ENCODE measurements at regions not wholly inside any gene's neighbourhood (a gene's known extent, or its start where the extent isn't known, plus 50 kb on each side); places are given as distances from the start of the nearest gene placed in this dataset.

DNA sequence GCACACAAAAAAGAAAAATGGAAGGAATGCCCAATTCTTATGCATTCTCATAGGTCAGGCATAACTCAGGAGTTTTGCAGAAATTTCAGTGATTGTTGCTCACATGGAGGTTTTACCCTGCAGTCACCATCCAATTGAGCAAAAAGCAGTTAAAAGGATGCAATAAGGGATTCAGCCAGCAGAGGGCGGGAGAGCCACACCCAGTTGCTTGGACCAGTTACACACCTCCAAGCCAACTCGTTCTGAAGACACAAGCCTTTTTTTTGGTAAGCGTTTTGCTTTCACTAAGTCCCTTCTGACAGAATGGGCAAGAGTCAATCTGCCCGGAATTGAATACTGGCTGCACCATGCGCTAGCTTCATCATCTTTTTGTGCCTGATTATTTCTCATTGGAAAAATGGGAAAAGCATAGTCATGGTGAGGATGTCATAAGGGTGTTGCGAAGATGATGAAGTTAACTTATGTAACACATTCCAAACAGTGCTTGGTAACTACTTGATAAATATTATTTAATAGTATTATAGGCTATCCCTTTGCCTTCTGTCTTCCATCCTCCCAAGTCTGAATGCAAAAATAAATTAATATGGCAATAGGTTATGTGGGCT lies 154.4 kb upstream of the SGO1 start:
- Histone ChIP-seq H3K27ac (ENCODE audit: low read depth, low read length) (no peak overlapping the region), H3K27me3 (ENCODE audit: insufficient read depth, low read length, poor library complexity) (no peaks in the 10 kb centered on the region), H3K56ac (ENCODE audit: low read length) (no peak overlapping the region), H3K23ac (ENCODE audit: low read length) (no peak overlapping the region), H4K8ac (ENCODE audit: low read depth, low read length) (no peak overlapping the region), H3K4me3 (ENCODE audit: low read length) (no peak overlapping the region), H2BK5ac (ENCODE audit: low read length) (no peak overlapping the region), H2AK5ac (ENCODE audit: low read length) (no peak overlapping the region), H3K79me2 (ENCODE audit: control insufficient read depth, insufficient read depth, low read length) (no peaks in the 10 kb centered on the region), H3K4me1 (ENCODE audit: control insufficient read depth, low read depth, low read length) (peaks cover 2% of the 10 kb centered on the region), H3K9ac (ENCODE audit: low read length) (no peak overlapping the region), H4K5ac (ENCODE audit: low read length) (no peak overlapping the region), H3K4ac (ENCODE audit: low read depth, low read length) (no peak overlapping the region), H2BK120ac (ENCODE audit: low read depth, low read length) (no peak overlapping the region), H2BK15ac (replicated peaks; ENCODE audit: low read depth) (no peak overlapping the region), H3K4me2 (ENCODE audit: low read length) (no peak overlapping the region), H3K36me3 (ENCODE audit: control insufficient read depth, insufficient read depth, low read length) (no peaks in the 10 kb centered on the region), H3K18ac (ENCODE audit: low read length) (no peak overlapping the region), H3K79me1 (ENCODE audit: low read length) (no peaks in the 10 kb centered on the region)
- DNase-seq, result peak; percentile 88
- WGBS (ENCODE audit: extremely low coverage, insufficient coverage, low lambda C conversion rate), result no CpG with 5 or more reads among the region's 6 CpGs

DNA sequence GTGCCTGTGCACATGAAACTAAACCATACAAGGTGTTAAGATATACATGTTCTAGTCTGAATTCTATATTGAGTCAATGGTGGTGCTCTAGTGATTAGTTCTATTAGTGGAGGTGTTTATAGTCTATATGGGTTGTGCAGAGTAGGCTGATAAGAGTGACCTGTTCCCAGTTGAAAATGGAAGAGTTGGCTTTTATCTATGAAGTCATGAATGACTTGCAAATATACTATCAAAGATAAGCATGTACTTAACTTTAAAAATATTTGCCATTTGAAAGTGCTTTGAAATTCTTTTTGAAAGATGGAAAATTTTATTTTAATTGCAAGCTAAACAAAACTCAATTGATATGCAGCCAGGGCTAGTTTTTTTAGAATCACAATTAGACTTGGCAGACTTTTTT lies 150.6 kb upstream of the SGO1 start:
- H3K4ac ChIP-seq (ENCODE audit: low read depth, low read length), result no peak overlapping the region

DNA sequence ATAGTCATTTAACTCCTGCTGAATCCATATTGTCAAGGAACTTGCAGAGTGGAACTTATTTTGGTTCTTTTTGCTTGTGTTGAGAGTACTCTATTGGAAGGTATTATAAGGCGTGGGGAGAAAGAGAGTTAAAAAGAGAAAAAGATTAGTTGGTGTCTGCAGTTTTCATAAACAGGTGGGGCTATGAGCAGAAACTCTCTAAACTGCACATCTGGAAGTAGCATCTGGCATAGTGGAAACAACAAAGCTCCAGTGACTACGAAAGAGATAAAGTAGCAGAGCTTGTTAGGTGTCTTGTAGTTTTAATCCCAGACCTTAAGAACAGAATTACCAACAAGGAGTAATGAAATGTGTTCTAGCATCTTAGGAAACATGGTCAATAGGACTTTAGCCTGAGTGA lies 148.8 kb upstream of the SGO1 start:
- H3K4me3 ChIP-seq (ENCODE audit: low read length), result no peak overlapping the region
- peaks cover 2% of the 10 kb centered on the region for H3K4me1 ChIP-seq (ENCODE audit: control insufficient read depth, low read depth, low read length)
- no peak overlapping the region for H2BK15ac ChIP-seq (replicated peaks; ENCODE audit: low read depth)
- no peak overlapping the region for H3K4ac ChIP-seq (ENCODE audit: low read depth, low read length)
- H3K27ac ChIP-seq (ENCODE audit: low read depth, low read length), result no peak overlapping the region
- WGBS (ENCODE audit: extremely low coverage, insufficient coverage, low lambda C conversion rate), result 100% methylated on average over 1 of the region's 2 CpGs
- no peak overlapping the region for H3K4me2 ChIP-seq (ENCODE audit: low read length)
- H2BK120ac ChIP-seq (ENCODE audit: low read depth, low read length), result peak overlapping the region; percentile 28
- no peak overlapping the region for H2BK5ac ChIP-seq (ENCODE audit: low read length)
- no peaks in the 10 kb centered on the region for H3K27me3 ChIP-seq (ENCODE audit: insufficient read depth, low read length, poor library complexity)
- H3K79me2 ChIP-seq (ENCODE audit: control insufficient read depth, insufficient read depth, low read length), result no peaks in the 10 kb centered on the region
- H3K23ac ChIP-seq (ENCODE audit: low read length), result no peak overlapping the region
- H3K9ac ChIP-seq (ENCODE audit: low read length), result no peak overlapping the region
- no peaks in the 10 kb centered on the region for H3K79me1 ChIP-seq (ENCODE audit: low read length)
- no peak for DNase-seq
- H4K8ac ChIP-seq (ENCODE audit: low read depth, low read length), result no peak overlapping the region
- H3K36me3 ChIP-seq (ENCODE audit: control insufficient read depth, insufficient read depth, low read length), result no peaks in the 10 kb centered on the region
- H4K5ac ChIP-seq (ENCODE audit: low read length), result no peak overlapping the region
- no peak overlapping the region for H3K56ac ChIP-seq (ENCODE audit: low read length)
- H2AK5ac ChIP-seq (ENCODE audit: low read length), result no peak overlapping the region
- no peak overlapping the region for H3K18ac ChIP-seq (ENCODE audit: low read length)

More for the DNA sequence above, 150.6 kb upstream of the SGO1 start:
- no peak for DNase-seq
- H2BK5ac ChIP-seq (ENCODE audit: low read length), result no peak overlapping the region
- no peak overlapping the region for H3K23ac ChIP-seq (ENCODE audit: low read length)
- no peak overlapping the region for H3K18ac ChIP-seq (ENCODE audit: low read length)
- no peak overlapping the region for H2BK15ac ChIP-seq (replicated peaks; ENCODE audit: low read depth)
- H4K8ac ChIP-seq (ENCODE audit: low read depth, low read length), result no peak overlapping the region
- H3K4me3 ChIP-seq (ENCODE audit: low read length), result no peak overlapping the region
- no peak overlapping the region for H2BK120ac ChIP-seq (ENCODE audit: low read depth, low read length)
- H3K4me2 ChIP-seq (ENCODE audit: low read length), result no peak overlapping the region
- H3K9ac ChIP-seq (ENCODE audit: low read length), result no peak overlapping the region
- H3K36me3 ChIP-seq (ENCODE audit: control insufficient read depth, insufficient read depth, low read length), result no peaks in the 10 kb centered on the region
- no peak overlapping the region for H3K27ac ChIP-seq (ENCODE audit: low read depth, low read length)
- no peak overlapping the region for H2AK5ac ChIP-seq (ENCODE audit: low read length)
- no peak overlapping the region for H3K56ac ChIP-seq (ENCODE audit: low read length)
- no peaks in the 10 kb centered on the region for H3K79me1 ChIP-seq (ENCODE audit: low read length)
- no peaks in the 10 kb centered on the region for H3K27me3 ChIP-seq (ENCODE audit: insufficient read depth, low read length, poor library complexity)
- H3K4me1 ChIP-seq (ENCODE audit: control insufficient read depth, low read depth, low read length), result peaks cover 2% of the 10 kb centered on the region
- no peak overlapping the region for H4K5ac ChIP-seq (ENCODE audit: low read length)
- no peaks in the 10 kb centered on the region for H3K79me2 ChIP-seq (ENCODE audit: control insufficient read depth, insufficient read depth, low read length)

DNA sequence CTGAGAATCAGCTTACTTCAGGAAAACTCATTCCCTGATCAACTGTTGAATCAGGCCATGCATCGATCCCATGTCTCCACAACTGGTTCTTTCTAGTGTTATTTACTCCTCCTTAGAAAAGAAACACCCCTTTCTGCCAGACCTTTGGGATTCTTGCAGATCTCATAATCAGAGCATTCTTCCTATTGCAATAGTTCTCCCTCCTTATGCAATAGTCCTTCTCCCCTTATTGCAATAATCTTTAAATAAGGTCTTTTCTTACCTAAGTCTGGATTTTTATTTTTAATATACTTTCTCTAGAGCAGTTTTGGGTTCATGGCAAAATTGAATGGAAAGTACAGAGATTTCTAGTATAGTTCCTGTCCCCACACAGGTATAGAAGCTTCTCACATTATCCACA lies 141.9 kb upstream of the SGO1 start:
- Histone ChIP-seq H4K8ac (ENCODE audit: low read depth, low read length) (no peak overlapping the region), H2BK5ac (ENCODE audit: low read length) (no peak overlapping the region), H3K9ac (ENCODE audit: low read length) (no peak overlapping the region), H3K27me3 (ENCODE audit: insufficient read depth, low read length, poor library complexity) (no peaks in the 10 kb centered on the region), H3K79me1 (ENCODE audit: low read length) (no peaks in the 10 kb centered on the region), H3K36me3 (ENCODE audit: control insufficient read depth, insufficient read depth, low read length) (no peaks in the 10 kb centered on the region), H4K5ac (ENCODE audit: low read length) (no peak overlapping the region), H3K23ac (ENCODE audit: low read length) (no peak overlapping the region), H3K79me2 (ENCODE audit: control insufficient read depth, insufficient read depth, low read length) (no peaks in the 10 kb centered on the region), H3K27ac (ENCODE audit: low read depth, low read length) (no peak overlapping the region), H3K56ac (ENCODE audit: low read length) (no peak overlapping the region), H3K4me3 (ENCODE audit: low read length) (no peak overlapping the region), H3K4ac (ENCODE audit: low read depth, low read length) (no peak overlapping the region), H2BK15ac (replicated peaks; ENCODE audit: low read depth) (no peak overlapping the region), H2BK120ac (ENCODE audit: low read depth, low read length) (no peak overlapping the region), H3K4me1 (ENCODE audit: control insufficient read depth, low read depth, low read length) (no peaks in the 10 kb centered on the region), H3K4me2 (ENCODE audit: low read length) (no peak overlapping the region), H3K18ac (ENCODE audit: low read length) (peak overlapping the region; percentile 51), H2AK5ac (ENCODE audit: low read length) (no peak overlapping the region)
- DNase-seq, result no peak
- whole genome bisulfite sequencing (ENCODE audit: extremely low coverage, insufficient coverage, low lambda C conversion rate), result no CpG with 5 or more reads among the region's 1 CpG

DNA sequence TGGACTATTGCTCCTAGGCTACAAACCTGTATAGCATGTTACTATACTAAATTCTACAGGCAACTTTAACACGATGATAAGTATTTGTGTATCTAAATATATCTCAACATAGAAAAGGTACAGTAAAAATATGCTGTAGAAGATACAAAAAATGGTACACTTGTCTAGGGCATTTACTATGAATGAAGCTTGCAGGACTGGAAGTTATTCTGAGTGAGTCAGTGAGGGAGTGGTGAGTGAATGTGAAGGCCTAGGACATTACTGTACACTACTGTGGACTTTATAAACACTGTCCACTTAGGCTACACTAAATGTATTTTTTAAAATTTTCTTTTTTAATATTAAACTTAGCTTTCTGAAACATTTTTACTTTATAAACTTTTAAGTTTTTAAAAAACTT lies 140.5 kb upstream of the SGO1 start:
- Histone ChIP-seq H3K79me1 (ENCODE audit: low read length) (no peaks in the 10 kb centered on the region), H4K5ac (ENCODE audit: low read length) (no peak overlapping the region), H3K27ac (ENCODE audit: low read depth, low read length) (no peak overlapping the region), H3K4me2 (ENCODE audit: low read length) (no peak overlapping the region), H3K4me3 (ENCODE audit: low read length) (no peak overlapping the region), H3K79me2 (ENCODE audit: control insufficient read depth, insufficient read depth, low read length) (no peaks in the 10 kb centered on the region), H3K23ac (ENCODE audit: low read length) (no peak overlapping the region), H2BK5ac (ENCODE audit: low read length) (no peak overlapping the region), H4K8ac (ENCODE audit: low read depth, low read length) (no peak overlapping the region), H2AK5ac (ENCODE audit: low read length) (no peak overlapping the region), H3K27me3 (ENCODE audit: insufficient read depth, low read length, poor library complexity) (no peaks in the 10 kb centered on the region), H3K4me1 (ENCODE audit: control insufficient read depth, low read depth, low read length) (no peaks in the 10 kb centered on the region), H3K9ac (ENCODE audit: low read length) (no peak overlapping the region), H3K56ac (ENCODE audit: low read length) (no peak overlapping the region), H3K36me3 (ENCODE audit: control insufficient read depth, insufficient read depth, low read length) (no peaks in the 10 kb centered on the region), H3K18ac (ENCODE audit: low read length) (no peak overlapping the region), H2BK120ac (ENCODE audit: low read depth, low read length) (no peak overlapping the region), H3K4ac (ENCODE audit: low read depth, low read length) (no peak overlapping the region), H2BK15ac (replicated peaks; ENCODE audit: low read depth) (no peak overlapping the region)
- DNase-seq, result no peak
- WGBS (ENCODE audit: extremely low coverage, insufficient coverage, low lambda C conversion rate), result no CpG with 5 or more reads among the region's 1 CpG

DNA sequence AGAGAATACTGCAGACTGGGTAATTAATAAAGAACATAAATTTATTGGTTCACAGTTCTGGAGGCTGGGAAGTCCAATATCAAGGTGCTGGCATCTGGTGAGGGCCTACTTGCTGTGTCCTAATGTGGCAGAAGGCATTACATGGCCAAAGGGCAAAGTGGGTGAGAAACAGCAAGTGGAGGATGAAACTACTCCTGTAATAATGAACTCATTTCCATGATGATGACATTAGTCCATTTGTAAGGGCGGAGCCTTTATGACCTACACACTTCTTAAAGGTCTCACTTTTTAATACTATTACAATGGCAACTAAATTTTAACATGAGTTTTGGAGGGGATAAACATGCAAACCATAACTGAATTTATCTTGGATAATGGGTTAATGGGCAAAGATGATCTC lies 139.6 kb upstream of the SGO1 start:
- no peaks in the 10 kb centered on the region for H3K27me3 ChIP-seq (ENCODE audit: insufficient read depth, low read length, poor library complexity)
- DNase-seq, result no peak
- H3K4ac ChIP-seq (ENCODE audit: low read depth, low read length), result no peak overlapping the region
- no peak overlapping the region for H4K8ac ChIP-seq (ENCODE audit: low read depth, low read length)
- no CpG with 5 or more reads among the region's 1 CpG for WGBS (ENCODE audit: extremely low coverage, insufficient coverage, low lambda C conversion rate)
- no peak overlapping the region for H2BK5ac ChIP-seq (ENCODE audit: low read length)
- H3K4me3 ChIP-seq (ENCODE audit: low read length), result no peak overlapping the region
- H2BK15ac ChIP-seq (replicated peaks; ENCODE audit: low read depth), result no peak overlapping the region
- no peak overlapping the region for H3K27ac ChIP-seq (ENCODE audit: low read depth, low read length)
- H2AK5ac ChIP-seq (ENCODE audit: low read length), result no peak overlapping the region
- no peak overlapping the region for H2BK120ac ChIP-seq (ENCODE audit: low read depth, low read length)
- no peaks in the 10 kb centered on the region for H3K79me1 ChIP-seq (ENCODE audit: low read length)
- no peak overlapping the region for H4K5ac ChIP-seq (ENCODE audit: low read length)
- H3K23ac ChIP-seq (ENCODE audit: low read length), result no peak overlapping the region
- H3K36me3 ChIP-seq (ENCODE audit: control insufficient read depth, insufficient read depth, low read length), result no peaks in the 10 kb centered on the region
- H3K4me1 ChIP-seq (ENCODE audit: control insufficient read depth, low read depth, low read length), result no peaks in the 10 kb centered on the region
- H3K18ac ChIP-seq (ENCODE audit: low read length), result no peak overlapping the region
- no peak overlapping the region for H3K9ac ChIP-seq (ENCODE audit: low read length)
- no peaks in the 10 kb centered on the region for H3K79me2 ChIP-seq (ENCODE audit: control insufficient read depth, insufficient read depth, low read length)
- H3K4me2 ChIP-seq (ENCODE audit: low read length), result no peak overlapping the region
- H3K56ac ChIP-seq (ENCODE audit: low read length), result no peak overlapping the region

Data from mesendoderm (in vitro differentiated cells).